Central memory CD4-positive, alpha-beta T cell (primary cell): ENCODE measurements at regions not wholly inside any gene's neighbourhood (a gene's known extent, or its start where the extent isn't known, plus 50 kb on each side); places are given as distances from the start of the nearest gene placed in this dataset.
A peak's percentile ranks its signal among the peaks of the same experiment; 100 is the strongest.

ENCODE experiments used
- DNase-seq: peaks from one replicate; pipeline ENCODE4 v3.0.0; 2022

DNA sequence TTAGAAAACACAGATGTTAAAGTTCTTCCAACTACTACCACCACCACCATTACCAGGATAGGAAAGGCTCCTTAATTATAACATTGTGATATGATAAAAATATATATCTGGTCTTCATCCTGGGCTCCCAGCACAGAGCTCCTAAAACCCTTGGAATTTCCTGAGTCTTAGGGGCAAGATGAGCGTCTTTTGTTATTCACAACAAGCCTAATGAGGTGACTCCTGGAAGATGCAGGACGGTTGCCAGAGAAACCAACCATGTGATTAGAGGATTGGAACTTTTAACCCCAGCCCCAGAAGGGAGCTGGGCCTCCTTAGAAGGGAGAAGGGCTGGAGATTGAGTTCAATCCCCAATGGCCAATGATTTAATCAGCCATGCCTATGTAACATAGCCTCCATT lies 148.0 kb upstream of the ADRA1B start:
- DNase-seq: no peak

DNA sequence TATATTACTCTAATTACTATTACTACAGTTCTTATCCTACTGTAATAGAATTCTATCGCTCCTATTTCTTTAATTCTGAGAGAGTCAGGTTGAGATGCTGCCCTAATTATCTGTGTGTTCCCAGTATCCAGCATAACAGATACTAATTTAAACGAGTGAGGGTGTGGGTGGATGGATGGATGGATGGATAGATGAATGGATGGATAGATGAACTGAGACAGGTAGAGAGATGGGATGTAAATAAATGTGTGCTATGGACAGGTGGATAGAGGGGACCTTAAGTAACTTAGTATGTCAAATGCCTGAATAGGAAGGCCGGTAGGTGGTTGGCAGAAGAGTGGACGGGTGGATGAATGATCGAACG lies 143.6 kb upstream of the ADRA1B start:
- DNase-seq: no peak

DNA sequence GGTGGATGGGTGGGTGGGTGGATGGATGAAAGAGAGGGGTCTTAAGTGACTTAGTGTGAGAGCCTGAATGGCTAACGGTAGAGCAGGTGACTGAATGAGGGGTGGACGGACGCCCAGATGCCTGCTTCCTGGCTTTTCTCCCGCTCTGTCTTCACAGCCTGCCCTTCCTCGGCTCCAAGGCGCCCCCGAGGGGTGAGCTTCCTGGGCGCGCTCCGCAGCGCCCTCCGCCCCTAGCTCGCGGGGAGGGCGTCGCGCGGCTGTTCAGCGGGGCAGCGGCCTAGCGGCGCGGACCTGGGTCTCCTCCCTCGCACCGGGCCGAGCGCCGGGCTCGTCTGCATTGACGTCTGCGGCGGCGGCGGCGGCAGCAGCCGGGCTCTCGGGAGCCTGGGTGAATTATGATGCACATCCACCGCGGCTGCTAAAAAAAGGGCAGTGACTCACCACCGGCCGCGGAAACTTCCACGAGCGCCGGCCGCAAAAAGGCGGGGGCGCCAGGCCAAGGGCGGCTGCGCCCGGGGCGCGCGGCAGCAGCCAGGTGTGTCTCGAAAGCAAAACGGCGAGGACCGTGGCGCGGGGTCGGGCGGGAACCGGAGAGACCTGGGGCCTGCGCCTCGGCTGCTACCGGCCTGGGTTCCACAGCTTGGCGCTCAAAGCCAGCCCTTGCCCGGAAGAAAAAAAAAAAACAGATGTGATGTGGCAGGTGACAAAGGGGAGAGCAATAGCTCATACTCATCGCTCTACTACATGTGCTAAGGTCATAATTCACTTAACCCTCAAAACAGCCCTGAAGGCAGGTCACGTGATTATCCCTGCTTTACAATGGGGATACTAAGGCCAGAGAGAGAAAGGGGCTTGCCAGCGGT lies 143.0 kb upstream of the ADRA1B start:
- DNase-seq: peak; percentile 52

DNA sequence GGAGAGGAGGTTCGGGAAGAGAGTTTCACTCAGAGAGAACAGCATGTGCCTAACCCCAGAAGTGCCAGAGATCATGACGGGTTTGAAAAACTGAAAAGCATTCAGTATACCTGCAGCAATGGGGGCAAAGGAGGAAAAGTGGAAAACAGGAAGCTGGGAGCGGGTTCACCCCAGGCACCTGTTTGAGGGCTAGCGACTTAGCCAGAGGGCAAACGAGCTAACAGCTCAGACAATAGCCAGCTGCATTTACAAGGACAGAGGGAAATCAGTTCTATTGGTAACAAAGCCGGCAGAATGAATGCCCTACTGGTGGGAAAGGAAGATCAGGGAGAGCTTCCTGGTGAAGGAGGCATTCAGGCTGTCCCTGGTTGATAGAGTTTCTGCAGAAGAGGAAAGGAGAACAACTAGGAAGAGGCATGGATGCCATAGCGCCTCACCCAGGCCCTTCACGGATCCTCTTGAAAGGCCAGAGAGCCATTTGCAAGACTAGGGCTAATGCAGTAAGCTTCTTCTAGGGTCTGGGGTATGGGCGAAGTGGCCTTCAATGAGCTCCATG lies 141.7 kb upstream of the ADRA1B start:
- DNase-seq: no peak

DNA sequence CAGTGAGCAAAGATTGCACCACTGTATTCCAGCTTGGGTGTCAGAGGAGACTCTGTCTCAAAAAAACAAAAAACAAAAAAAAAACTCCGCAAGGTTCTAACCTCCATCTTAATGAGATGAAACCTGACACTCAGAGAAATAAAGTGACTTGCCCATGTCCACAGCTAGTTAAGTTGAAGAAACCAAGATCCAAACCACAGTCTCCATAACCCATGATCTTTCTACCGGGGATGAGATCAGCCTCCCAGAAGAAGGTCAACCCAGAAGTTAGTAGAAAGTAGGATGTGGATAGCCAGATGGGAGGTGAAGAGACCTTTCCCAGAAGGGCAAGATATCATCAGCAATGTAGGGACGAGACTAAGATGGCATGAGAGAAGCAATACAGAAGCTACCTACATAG lies 140.4 kb upstream of the ADRA1B start:
- DNase-seq: no peak

DNA sequence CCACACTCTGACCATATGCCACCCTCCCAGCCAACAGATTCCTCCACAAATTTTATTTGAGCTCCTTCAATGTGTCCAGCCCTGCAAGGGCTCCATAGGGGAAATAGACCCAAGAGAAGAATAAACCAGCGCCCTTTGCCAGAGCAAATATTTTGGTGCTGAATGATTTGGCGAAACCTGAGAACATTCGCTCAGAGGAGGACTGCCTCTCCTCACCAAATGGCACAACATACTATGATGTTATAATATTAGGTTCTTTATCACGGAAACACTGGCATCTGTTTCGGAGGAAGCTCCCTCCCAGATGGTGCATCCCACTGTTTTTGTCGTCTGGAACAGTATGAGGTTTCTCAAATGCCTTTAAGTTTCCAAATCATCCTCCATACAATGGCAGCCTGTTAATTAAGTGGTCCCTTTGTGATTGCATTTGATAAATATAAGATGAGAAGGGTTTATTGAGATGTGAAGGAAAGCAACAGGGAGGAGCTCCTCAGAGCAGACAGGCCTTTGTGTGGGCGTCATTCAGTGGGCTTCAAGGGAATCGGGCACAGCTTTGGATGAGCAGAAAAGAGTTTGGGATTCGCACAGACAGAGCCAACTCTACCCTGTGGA lies 139.1 kb upstream of the ADRA1B start:
- no peak for DNase-seq

DNA sequence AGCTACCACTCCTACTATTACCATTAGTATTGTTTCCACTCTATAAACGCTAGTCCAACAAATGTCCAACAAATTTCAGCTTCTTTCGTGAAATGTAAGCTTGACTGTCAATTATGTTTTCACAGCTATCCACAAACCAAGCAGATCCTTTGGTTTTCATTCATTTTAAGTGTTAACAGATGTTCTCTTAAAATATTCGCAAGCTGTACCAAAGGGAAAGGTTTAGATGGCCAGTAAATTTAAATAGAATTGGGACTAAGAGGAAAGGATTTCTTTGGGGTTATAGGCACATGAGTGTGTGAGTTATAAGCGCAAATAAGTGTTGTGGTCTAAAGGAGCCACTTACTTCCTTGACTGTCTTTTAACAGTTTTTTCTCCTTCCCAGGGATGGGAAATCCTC lies 136.8 kb upstream of the ADRA1B start:
- no peak for DNase-seq

DNA sequence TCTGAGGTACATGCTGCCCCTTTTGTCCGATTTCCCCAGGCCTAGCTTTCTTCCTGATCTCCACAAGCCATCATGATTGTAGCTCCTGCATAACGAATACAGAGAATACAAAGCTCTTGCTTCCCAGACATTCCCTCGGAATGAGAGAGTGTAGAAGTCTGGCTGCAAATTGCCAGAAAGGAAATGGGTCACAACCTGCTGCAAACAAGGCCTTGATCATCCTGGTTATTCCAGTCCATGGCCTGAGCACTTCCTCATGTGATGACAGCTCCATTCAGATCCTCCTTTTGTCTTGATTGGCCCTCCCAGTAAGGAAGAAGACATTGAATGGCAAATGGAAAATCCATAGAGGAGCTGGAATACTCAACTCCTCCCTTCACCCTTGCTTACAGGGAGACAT lies 136.0 kb upstream of the ADRA1B start:
- DNase-seq: no peak

DNA sequence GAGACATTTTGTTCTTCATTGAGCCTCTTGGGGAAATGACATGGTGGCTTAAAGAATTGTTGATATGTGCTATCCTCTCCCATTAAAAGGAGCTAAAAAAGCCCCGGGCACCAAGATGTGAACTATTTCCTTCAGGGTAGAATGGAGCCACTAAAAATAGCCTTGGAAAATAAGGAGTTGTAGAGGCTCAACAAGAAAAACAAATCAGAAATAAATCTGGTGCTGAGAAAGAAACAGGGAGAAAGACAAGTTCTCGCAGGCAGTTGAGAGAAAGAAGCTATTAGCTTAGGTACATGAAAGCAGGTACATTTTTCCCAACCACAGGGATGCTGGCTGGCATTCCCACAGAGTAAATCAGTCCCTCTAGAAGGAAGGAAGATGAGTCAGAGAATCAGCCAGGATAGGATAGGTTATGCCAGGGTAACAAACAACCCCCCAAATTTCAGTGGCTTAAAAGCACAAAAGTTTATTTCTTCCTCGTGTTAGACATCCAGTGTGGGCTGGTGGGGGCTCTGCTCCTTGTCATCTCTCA lies 134.6 kb upstream of the ADRA1B start:
- DNase-seq: no peak

DNA sequence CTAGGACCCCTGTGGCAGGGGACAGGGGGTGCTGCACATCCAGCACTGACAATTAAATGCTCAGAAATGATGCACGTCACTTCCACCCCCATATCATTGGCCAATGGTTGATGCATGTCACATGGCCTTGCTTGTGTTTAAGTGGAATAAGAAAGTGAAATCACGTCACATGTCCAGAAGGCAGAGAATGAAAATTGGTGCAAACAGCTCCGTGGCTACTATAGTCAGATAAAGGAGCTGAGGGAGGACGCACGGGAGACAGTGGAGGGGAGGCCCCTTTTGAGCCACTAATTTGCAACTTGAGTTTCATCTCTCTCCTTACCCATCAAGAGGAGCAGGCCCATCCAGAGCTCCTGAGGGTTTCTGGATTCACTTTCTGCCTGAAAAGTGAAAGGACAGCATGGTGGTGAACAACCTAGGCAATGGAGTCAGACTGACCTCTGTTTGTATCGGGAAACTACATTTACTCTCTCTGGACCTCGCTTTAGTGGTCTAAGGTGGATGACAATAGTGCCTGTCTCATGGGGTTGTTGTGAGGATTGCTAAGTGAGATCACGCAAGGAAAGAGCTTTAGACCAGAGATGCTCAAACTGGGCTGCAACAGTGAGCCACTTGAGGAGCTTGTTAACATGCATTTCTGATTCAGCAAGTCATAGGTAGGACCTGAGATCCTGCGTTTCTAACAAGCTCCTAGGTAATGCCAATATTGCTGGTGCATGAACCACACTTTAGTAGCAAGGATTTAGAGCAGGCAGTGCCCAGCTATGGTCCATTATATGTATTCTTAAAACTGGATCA lies 133.9 kb upstream of the ADRA1B start:
- DNase-seq: no peak

DNA sequence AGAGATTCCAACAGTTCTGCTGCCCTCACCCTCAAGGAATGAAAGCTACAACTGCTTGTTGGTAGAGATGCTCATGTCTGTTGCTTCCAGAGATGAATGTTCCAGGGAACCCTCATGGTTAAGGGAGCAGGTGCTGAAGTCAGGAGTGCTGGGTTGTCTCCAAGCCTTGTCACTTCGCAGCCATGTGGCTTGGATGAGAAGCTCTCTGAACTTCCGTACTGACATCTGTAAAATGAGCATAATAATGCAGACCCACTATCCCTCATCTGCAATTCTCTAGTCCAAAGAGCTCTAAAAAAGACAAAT lies 133.3 kb upstream of the ADRA1B start:
- no peak for DNase-seq

DNA sequence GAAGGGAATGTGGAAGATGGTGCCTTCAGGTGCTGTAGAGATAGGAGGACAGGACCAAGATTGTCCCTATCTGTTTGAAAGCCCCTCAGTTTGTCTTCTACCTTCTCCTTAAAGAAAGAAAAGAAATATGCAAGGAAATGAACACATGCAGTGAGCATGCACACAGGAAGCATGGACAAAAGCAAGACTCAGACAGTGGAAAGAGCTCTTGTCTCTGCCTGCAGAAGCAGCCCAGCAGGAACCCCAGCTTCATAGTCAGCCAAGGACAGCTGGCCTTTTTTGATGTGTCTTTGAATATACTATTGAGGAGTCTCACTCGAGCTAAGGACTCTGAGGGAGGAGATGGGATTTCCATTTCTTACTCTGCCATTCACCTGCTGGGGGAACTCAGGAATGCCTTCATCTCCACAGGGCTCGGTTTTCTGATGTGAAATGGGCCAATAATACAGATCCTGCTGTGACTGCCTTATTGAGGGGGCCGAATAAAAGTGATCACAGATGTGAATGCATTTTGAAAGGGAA lies 132.5 kb upstream of the ADRA1B start:
- DNase-seq: no peak

DNA sequence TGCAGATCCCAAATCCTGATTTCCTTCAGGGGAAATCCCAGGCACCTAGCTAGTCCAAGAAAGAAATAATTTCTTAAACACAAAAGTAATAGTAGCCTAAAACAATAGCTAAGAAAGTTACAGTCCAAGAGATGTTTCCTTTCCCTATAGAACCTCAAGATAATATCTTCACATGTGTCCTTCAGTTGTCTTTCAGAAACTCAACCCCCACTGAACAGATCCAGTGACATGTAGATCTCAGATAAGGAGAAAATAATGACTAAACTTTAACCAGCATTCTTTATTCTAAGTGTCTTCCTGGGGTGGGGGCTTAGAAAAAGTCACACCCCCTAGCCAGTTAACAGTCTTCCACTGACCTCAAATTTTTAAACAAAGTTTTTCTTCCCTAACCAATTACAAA lies 131.3 kb upstream of the ADRA1B start:
- no peak for DNase-seq

DNA sequence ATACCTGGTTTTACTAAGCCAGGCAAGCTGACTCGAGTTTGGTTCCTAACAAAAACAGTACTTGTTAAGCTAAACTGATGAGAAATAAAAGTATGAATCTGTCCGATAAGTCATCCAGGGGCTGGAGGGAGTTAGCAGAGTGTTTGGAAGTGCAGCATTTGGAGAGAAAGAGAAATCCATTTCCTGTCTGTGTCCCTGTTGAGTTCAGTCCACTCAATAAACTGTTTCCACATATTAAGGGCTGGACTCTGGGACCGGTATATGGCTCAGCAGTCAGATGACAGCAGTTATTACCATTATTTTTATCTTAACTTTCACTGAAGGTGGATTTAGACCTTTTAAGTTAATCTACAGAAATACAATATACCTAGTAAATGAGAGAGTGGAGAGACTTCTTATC lies 130.6 kb upstream of the ADRA1B start:
- DNase-seq: no peak

DNA sequence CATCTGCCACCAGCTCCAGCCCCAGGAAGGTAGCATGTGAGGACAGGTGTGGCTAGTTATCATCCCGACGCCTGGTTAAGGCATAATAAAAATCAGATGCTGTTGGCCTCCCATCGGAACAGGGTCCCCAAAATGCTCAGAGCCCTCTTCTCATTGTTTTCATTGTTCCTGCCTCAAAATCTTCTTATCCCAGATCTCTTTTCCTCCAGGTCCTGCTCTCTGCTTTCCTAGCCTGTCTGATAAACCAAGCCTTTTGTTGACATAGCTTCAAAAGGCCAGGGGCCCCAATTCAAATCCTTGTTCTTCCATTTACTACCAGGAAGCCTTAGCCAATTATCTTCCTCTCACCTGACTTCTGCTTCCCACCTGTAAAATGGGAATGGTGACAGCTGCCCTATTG lies 130.1 kb upstream of the ADRA1B start:
- no peak for DNase-seq

DNA sequence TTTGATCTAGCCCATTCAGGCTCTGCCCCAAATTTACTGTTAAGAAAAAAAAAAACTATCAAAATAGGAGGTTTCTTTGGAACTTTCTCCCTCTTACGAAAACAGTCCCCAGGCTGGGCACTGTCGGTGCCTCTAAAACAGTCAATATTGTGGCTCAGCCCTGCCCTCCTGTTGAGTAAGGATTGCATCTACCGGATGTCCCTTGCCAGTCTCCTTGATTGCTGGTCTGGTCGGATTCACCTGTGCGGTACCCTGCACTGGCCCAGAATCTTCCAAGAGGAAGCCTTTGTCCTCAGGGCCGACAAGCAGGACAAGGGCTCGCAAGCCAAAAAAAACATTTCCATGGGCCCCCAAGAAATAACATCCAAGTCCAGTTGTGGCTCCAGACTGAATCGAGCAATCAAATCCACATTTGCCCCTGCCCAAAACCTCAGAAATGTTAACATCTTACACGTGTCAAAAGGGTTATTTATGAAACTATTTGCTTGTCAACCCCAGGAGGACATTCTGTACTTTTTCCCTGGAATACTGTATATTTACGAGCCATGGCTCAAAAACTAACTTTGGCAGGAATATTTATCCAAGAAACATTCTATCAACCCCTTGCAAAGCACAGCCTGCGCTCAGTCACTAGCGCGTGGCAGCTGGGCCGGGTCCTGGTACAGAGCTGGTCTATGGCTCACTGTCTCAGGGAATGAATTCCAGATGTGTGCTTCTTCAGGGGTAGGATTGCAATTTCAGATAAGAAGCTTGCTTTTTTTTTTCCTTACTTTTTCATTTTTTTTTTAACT lies 129.2 kb upstream of the ADRA1B start:
- DNase-seq: no peak

DNA sequence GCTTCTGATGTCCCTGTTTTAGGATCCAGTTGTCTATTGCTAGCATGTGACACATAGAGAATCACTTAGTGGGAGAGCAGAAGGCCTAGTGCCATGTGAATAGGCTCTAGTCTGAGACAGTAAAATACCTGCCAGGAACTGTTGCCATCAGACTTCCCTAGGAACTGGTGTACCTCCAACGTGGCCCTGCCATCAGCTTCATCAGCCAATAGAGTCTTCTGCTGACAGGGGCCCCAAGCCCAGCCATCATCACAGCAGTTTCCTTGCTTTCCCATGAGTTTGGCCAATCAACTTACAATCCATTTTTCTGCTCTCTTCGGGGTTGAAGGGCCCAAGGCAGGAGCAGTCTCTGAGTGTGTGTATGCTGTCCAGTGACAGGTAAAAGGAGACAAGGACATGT lies 128.4 kb upstream of the ADRA1B start:
- DNase-seq: no peak

DNA sequence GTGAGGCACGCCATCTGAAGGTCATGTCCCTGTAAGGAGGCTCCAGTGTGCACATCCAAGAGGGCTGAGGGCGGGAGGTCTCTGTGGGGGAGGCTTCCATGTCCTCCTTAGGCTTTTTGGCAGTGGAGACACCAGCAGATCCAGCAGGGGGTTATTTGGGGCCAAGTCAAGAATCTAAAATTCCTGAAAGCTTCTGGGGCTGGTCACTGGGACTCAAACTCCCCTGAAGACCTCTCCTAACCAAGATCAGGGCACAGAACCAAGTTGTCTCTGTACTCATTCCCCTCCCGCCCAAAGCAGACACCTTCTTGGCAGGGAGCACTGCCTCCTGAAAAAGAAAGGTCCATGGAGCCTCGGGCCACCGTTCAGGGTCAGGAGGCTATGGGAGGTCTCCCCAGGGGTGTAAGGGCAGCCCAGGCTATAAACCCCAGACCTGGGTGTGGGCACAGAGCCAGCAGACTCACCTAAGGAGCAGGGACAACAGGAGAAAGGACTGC lies 127.4 kb upstream of the ADRA1B start:
- DNase-seq: no peak

DNA sequence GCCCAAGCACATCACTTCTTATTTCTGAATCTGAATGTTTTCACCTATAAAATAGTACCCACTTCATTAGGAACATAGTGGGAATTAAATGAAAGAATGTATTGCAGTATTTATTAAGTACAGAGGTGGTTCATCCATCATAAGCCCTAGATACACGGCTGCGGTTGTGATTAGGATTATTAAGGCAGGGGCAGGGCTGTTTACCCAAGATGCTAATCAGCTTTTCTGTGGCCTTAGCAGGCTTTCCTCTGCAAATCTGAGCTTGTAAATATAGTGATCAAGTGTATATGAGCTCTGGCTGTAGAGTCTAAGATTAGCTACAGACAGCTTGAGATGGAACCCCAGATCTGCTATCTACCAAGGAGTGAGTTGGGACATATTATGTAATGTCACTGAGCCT lies 124.1 kb upstream of the ADRA1B start:
- no peak for DNase-seq

DNA sequence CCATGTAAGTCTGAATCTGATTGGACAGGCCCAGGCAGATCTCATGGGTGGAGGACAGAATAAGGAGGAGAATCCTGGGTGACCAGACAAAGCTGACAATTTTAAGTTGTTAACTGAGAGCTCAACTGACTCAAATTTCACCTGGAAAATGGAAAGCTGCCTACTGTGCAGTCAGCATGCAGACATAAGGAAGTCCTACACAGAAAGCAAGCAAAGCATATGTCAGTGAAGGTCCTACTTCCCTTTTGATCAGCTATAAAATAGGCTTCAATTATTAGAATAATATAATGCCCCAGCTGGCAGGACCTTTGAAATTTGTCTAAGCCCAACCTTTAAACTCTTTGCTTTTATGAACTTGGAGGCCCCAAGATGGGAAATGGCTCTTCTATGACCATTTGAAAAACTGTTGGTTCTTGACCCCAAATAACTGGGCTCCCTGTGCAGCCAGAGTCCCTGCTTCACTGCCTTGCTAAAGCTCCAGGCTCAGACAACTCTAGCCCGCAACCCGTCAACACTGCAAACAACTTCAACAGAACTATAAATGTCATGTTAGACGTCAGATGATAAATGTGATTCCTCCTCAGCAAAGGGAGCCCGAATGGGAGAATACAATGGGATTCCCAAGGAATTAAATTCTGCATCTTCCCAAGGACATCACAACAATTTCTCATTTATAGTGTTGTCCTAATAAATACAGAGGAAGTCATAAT lies 118.9 kb upstream of the ADRA1B start:
- no peak for DNase-seq

DNA sequence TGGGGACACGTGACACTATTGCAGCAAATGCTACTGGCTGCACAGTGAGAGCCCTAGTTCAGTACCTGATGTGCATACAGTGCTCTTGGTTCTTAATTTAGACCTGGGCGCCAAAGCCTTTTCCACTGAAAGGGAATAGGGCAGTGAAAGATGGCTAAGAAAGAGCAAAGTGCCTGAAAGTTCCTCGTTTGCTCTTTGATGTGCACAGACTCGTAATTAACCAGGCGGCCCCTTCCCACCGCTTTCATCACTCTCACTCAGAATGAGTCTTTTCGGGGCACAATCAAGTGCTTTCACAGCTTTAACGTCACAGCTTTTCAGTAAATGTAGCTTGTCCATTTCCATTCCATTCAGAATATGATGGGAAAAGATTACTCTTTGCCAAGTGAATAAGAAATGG lies 116.6 kb upstream of the ADRA1B start:
- DNase-seq: no peak
